PC-9 (cell line): ENCODE measurements at regions not wholly inside any gene's neighbourhood (a gene's known extent, or its start where the extent isn't known, plus 50 kb on each side); places are given as distances from the start of the nearest gene placed in this dataset.

Experiments
- BruUV-seq: library from RNA; stranded (reverse); fragments of 400-500 nt; replicated peaks from 2 replicates; lab custom pipeline; 2021; lab: Mats Ljungman, UMichigan
- CTCF ChIA-PET: fragments of 300-600 bp; sonication (Branson Sonifier 250); formaldehyde crosslinking; loops from one replicate; lab custom pipeline; 2022; ENCODE audit warnings: antibody characterized with exemption; lab: Charles Lee
- POLR2A ChIA-PET: fragments of 300-600 bp; sonication (Branson Sonifier 250); formaldehyde crosslinking; loops from one replicate; lab custom pipeline; 2022; ENCODE audit warnings: antibody characterized with exemption; ENCODE audit not compliant: unreplicated experiment; lab: Charles Lee
- DNase-seq, 2 experiments: peaks; one replicate each; pipeline versions ENCODE4 v3.0.0 to v3.0.0-alpha.2; 2015 to 2022; ENCODE audit warnings: mixed read lengths in 1 of 2
- H2AFZ ChIP-seq: fragments of 200-600 bp; sonication (generic); 2 replicates; pipeline ENCODE4 v1.8.1; 2017; ENCODE audit warnings: antibody characterized with exemption
- H3F3A ChIP-seq: fragments of 200-600 bp; sonication (generic); 2 replicates; pipeline ENCODE4 v1.8.1; 2017; ENCODE audit warnings: antibody characterized with exemption, mild to moderate bottlenecking, low read depth; ENCODE audit not compliant: insufficient read depth
- H3K27ac ChIP-seq: fragments of 200-600 bp; sonication (generic); 2 replicates; pipeline ENCODE4 v1.6.1; 2016; ENCODE audit warnings: mixed run types
- H3K27me3 ChIP-seq: fragments of 200-600 bp; sonication (generic); 2 replicates; pipeline ENCODE4 v1.6.1; 2016; ENCODE audit warnings: low read depth, mixed run types; ENCODE audit not compliant: insufficient read depth
- H3K36me3 ChIP-seq: fragments of 200-600 bp; sonication (generic); 2 replicates; pipeline ENCODE4 v1.6.1; 2016; ENCODE audit warnings: low read depth, mixed run types
- H3K4me1 ChIP-seq: fragments of 200-600 bp; sonication (generic); replicated peaks from 2 replicates; pipeline ENCODE4 v1.6.1; 2016; ENCODE audit warnings: mixed run types; ENCODE audit not compliant: insufficient read depth
- H3K4me2 ChIP-seq: fragments of 200-600 bp; sonication (generic); 2 replicates; pipeline ENCODE4 v1.6.1; 2017; ENCODE audit warnings: mixed run types
- H3K4me3 ChIP-seq: fragments of 200-600 bp; sonication (generic); 2 replicates; pipeline ENCODE4 v1.6.1; 2016; ENCODE audit warnings: mixed run types
- H3K79me2 ChIP-seq: fragments of 200-600 bp; sonication (generic); 2 replicates; pipeline ENCODE4 v1.6.1; 2017; ENCODE audit warnings: low read depth, mixed run types
- H3K9me2 ChIP-seq: fragments of 200-600 bp; sonication (generic); 2 replicates; pipeline ENCODE4 v1.8.1; 2017; ENCODE audit warnings: mild to moderate bottlenecking; ENCODE audit not compliant: insufficient read depth
- H3K9me3 ChIP-seq: fragments of 200-600 bp; sonication (generic); 2 replicates; pipeline ENCODE4 v1.8.1; 2016; ENCODE audit warnings: low read depth; ENCODE audit not compliant: insufficient read depth
- H4K20me1 ChIP-seq: fragments of 200-600 bp; sonication (generic); 2 replicates; pipeline ENCODE4 v1.8.1; 2017; ENCODE audit not compliant: insufficient read depth
- EZH2 ChIP-seq: fragments of 200-600 bp; sonication (generic); IDR thresholded peaks from 2 replicates; pipeline ENCODE4 v1.8.0; 2017; ENCODE audit warnings: antibody characterized with exemption, low read depth
- intact Hi-C: fragments of 100-400 bp; cut with micrococcal nuclease; formaldehyde crosslinking; loops from one replicate; pipeline ENCODE4 v1.10.0; 2022; ENCODE audit not compliant: unreplicated experiment
- TF ChIP-seq, protein P1 (sequence below): fragments of 200-600 bp; sonication (generic); conservative IDR thresholded peaks from 2 replicates; pipeline ENCODE4 v1.6.1; 2017; ENCODE audit warnings: mixed run types, antibody characterized with exemption, mild to moderate bottlenecking, moderate library complexity

- no peak overlapping the region for H3K4me3 ChIP-seq
- peaks cover 63% of the 10 kb centered on the region for H3K27me3 ChIP-seq
- H3K4me1 ChIP-seq = no peaks in the 10 kb centered on the region
- H3K79me2 ChIP-seq = no peaks in the 10 kb centered on the region
- TF ChIP-seq EZH2 = no peak
- no peaks in the 10 kb centered on the region for H4K20me1 ChIP-seq
- no peak for DNase-seq
- H3K4me2 ChIP-seq = no peak overlapping the region
- BruUV-seq = no TSS peak
- H3K27ac ChIP-seq = no peak overlapping the region
- no peaks in the 10 kb centered on the region for H3K36me3 ChIP-seq
- H3F3A ChIP-seq = no peaks in the 10 kb centered on the region
- H3K9me2 ChIP-seq = no peaks in the 10 kb centered on the region
- ChIA-PET CTCF (no interaction called here), POLR2A (no interaction called here)
- intact Hi-C loops = no loop called here
- H2AFZ ChIP-seq = no peak overlapping the region
- H3K9me3 ChIP-seq = no peaks in the 10 kb centered on the region
Measured at GRCh38 chr20:20799716-20800312, 87.4 kb upstream of the RALGAPA2 start.

DNA sequence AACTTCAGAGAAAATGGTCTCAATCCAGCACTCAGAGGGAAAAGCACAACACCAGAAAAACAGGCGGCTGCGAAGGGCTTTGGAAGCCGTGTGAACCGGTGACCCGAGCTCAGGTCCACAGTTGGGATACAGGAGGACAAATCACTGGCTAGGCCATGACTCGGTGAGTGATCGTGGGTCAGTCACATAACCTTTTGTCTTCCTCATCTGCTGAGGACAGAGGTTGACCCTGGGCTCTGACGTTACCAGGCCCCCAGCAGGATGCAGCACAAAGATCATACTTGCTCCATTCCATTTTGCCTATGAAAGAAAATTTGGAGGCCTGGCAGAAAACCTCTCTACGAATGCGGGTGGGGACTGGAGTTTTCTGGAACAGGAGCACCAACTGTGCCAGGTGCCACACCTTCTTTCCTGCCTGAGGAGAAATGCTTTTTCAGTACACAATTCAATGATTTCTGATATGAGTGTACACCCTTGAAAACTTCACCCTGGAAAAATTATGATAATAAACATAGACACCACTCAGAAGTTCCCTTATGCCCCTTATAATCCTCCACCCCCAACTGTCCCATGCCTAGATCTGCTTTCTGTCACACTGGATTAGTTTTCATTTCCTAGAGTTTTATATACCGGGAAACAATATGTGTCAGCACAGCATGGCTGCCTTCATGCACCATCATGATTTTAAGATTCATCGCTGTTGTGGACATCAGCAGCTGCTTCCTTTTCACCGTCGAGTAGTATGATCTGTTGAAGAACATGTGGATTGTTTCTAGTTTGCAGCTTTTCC, 85.3 kb upstream of the RALGAPA2 start:
- peaks cover 74% of the 10 kb centered on the region for H3K27me3 ChIP-seq
- no peak overlapping the region for H3K4me3 ChIP-seq
- POLR2A ChIA-PET = no interaction called here
- H3K9me2 ChIP-seq = no peaks in the 10 kb centered on the region
- H4K20me1 ChIP-seq = no peaks in the 10 kb centered on the region
- H3K4me1 ChIP-seq = no peaks in the 10 kb centered on the region
- no peak overlapping the region for H3K27ac ChIP-seq
- BruUV-seq = no TSS peak
- no peak for TF ChIP-seq EZH2
- TF ChIP-seq, protein P1, sequence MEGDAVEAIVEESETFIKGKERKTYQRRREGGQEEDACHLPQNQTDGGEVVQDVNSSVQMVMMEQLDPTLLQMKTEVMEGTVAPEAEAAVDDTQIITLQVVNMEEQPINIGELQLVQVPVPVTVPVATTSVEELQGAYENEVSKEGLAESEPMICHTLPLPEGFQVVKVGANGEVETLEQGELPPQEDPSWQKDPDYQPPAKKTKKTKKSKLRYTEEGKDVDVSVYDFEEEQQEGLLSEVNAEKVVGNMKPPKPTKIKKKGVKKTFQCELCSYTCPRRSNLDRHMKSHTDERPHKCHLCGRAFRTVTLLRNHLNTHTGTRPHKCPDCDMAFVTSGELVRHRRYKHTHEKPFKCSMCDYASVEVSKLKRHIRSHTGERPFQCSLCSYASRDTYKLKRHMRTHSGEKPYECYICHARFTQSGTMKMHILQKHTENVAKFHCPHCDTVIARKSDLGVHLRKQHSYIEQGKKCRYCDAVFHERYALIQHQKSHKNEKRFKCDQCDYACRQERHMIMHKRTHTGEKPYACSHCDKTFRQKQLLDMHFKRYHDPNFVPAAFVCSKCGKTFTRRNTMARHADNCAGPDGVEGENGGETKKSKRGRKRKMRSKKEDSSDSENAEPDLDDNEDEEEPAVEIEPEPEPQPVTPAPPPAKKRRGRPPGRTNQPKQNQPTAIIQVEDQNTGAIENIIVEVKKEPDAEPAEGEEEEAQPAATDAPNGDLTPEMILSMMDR = no peak
- no peaks in the 10 kb centered on the region for H3K36me3 ChIP-seq
- no peaks in the 10 kb centered on the region for H3K79me2 ChIP-seq
- no peaks in the 10 kb centered on the region for H3K9me3 ChIP-seq
- intact Hi-C loops = no loop called here
- DNase-seq = no peak
- CTCF ChIA-PET = no interaction called here
- no peak overlapping the region for H3K4me2 ChIP-seq
- no peaks in the 10 kb centered on the region for H3F3A ChIP-seq
- H2AFZ ChIP-seq = no peak overlapping the region

DNA sequence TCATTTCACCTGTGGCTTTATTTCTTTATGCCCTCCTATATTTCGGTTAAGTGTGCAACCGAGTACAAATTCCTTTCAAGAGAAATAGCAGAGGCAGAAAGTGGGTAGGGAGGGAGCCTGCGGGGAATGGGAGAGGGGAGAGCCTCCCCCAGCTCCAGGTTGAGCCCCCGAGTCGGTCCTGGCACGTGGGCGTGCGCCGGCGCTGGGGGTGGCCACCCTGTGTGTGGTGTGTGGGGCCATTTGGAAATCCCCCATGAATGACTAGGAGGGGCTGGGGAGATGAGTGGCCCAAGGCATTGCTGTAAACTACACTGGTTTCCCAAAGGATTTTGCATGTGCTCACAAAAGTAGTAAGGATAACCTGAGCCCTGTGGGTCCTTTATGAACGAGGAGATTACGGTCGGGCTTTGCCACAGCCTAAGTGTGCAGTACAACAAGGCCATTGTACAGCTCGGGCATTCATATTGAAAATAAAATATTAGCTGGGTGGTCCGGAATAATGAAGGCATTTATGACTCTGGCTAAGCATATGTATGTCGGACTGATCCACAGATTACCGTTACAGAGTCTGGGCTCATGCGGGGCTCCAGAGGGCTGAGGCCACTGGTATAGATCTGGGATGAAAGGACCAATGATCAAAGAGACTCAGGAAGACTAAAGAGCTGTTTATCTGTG, 84.5 kb upstream of the RALGAPA2 start:
- TF ChIP-seq EZH2 = no peak
- TF ChIP-seq, protein P1 = no peak
- Histone ChIP-seq H3K4me2 (no peak overlapping the region), H3K36me3 (no peaks in the 10 kb centered on the region), H4K20me1 (no peaks in the 10 kb centered on the region), H3K4me3 (no peak overlapping the region), H2AFZ (no peak overlapping the region), H3K27ac (no peak overlapping the region), H3K9me3 (no peaks in the 10 kb centered on the region), H3F3A (no peaks in the 10 kb centered on the region), H3K27me3 (peaks cover 82% of the 10 kb centered on the region), H3K79me2 (no peaks in the 10 kb centered on the region), H3K4me1 (no peaks in the 10 kb centered on the region), H3K9me2 (no peaks in the 10 kb centered on the region)
- no TSS peak for BruUV-seq
- POLR2A ChIA-PET = no interaction called here
- DNase-seq = no peak
- intact Hi-C loops = no loop called here
- CTCF ChIA-PET = no interaction called here
